SKM-1 (cell line): ENCODE measurements at regions not wholly inside any gene's neighbourhood (a gene's known extent, or its start where the extent isn't known, plus 50 kb on each side); places are given as distances from the start of the nearest gene placed in this dataset.

Experiments used
- DNase-seq: peaks from one replicate; lab custom pipeline; 2025; ENCODE audit not compliant: unreplicated experiment; lab: John Stamatoyannopoulos, UW

DNA sequence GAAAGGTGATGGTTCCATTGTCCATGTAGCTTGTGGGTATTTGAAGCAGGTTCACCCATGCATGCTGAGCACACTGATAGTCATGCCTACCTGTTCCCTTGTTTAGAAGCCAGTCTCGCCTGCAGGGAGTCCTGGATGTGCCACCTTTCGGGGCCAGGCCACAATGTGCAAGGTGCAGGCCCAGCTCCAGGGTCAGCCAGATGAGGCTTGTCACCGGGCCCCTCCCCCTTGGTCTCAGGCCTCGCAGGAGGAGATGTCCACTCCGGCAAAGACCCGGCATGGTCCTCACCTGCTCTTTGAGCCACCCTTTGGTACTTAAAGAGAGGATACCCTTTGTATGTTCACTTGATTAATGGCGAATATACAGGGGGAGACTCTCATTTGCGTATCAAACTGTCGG is 140.4 kb upstream of the RTL1 start:
- DNase-seq: no peak

GRCh38 chr14:101044741-101045140 is 141.2 kb upstream of the RTL1 start:
- no peak for DNase-seq

DNA sequence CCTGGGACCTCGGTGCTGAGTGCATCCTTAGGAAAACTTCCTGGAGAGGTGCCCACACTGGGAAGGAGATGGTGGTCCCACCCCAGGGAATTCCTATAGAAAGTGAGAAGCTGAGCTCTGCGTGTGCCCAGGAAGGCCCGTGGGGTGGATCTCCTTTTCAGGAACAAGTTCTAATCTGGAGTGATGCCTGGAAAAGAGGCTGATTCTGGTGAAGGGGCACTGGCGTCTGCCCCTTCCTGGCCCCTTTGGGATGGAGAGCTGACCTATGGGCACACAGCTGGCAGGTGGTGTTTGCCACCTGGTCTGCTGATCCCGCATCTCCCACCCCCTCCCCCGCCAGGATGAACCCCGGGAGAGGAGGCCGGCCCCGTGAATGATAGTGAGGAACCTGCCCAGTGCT is 142.0 kb upstream of the RTL1 start:
- no peak for DNase-seq

DNA sequence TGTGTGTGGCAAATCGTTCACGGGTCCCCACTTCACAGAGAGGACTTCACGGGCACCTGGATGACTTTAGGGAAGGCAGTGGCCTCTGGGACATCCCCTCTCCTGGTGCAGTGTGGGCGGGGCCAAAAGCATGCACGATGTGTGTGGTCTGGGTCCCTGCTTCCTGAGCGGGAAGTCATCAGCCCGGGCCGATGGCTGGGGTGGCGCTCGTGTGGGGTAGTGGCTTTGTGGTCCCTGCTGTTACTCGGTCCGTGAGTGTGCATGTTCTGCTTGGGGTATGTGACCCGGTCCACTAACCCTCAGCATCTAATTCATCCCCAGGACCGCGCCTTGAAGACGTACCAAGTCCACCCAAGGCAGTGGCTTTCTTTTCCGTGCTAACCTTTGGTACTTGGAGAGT is 142.5 kb upstream of the RTL1 start:
- no peak for DNase-seq

DNA sequence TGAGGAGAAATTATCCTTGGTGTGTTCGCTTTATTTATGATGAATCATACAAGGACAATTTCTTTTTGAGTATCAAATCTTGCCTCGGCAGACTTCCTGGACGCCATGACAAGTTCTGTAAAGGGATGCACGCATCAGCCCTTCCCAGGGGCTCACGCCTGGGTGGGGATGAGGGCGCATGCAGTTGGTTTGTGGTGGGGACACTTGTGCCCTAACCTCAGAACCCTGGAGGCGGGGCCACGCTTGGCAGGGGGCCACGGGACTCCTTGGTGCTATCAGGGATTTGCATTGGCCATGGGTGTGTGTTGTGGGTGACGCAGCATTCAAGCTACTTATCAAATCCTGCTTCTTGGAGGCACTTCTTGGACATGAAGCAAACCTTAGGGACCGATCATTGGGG is 143.8 kb upstream of the RTL1 start:
- no peak for DNase-seq

DNA sequence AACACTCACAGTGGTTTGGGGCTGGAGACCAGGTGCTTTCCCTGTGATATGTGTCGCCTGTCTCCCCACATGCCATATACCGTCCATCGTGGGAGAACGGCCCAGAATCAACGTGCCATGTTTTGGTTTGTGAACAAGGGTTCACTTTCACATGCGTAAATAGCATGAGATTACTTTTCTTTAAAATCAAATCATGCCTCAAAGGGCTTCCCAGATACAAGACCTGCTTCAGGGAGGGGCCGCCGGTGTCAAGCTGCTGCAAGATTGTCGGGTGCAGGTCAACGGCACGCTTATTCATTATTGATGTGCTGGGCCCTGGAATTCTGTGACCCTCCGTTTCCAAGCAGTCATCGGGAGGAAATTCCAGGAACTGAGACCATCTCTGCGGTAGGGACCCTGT is 145.2 kb upstream of the RTL1 start:
- DNase-seq: no peak

- no peak for DNase-seq
Measured at GRCh38 chr14:101049511-101049910, 146.0 kb upstream of the RTL1 start.

DNA sequence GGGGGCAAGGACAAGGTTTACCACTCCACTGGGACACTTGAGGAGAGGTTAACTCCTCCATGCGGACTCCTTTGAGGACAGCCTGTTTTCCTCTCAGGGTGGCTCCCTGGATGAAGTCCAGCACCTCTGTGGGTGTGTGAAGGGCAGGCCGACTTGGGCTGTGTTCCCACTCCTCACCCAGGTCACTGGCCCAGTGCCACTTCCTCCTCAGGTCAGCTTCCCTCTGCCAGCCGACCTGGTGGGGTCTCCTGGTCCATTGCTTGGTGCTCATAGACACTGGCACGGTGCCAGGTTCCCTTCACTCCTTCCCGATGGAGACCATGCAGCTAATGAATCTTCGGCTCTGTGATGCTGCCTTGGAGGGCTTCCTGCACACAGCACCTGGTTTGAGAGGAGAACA is 146.4 kb upstream of the RTL1 start:
- no peak for DNase-seq

GRCh38 chr14:101050901-101051490 is 147.5 kb upstream of the RTL1 start:
- no peak for DNase-seq

DNA sequence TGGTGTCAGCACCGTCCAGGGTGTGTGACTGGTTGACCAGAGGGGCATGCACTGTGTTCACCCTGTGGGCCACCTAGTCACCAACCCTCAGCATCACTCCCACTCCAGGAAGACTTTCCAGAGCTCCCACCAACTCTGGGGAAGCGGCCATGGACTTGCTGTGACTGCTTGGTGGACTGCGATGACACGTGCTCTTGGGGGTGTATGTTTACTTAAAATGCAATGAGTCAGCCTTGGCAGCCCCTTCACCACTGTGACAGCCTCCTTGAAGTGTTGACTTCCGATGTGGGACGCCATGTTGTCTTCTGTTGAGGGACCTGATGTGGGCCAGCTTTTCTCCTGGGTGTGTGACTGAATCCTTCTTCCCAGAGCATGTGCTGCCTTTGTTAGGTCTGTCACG is 151.1 kb upstream of the RTL1 start:
- no peak for DNase-seq

DNA sequence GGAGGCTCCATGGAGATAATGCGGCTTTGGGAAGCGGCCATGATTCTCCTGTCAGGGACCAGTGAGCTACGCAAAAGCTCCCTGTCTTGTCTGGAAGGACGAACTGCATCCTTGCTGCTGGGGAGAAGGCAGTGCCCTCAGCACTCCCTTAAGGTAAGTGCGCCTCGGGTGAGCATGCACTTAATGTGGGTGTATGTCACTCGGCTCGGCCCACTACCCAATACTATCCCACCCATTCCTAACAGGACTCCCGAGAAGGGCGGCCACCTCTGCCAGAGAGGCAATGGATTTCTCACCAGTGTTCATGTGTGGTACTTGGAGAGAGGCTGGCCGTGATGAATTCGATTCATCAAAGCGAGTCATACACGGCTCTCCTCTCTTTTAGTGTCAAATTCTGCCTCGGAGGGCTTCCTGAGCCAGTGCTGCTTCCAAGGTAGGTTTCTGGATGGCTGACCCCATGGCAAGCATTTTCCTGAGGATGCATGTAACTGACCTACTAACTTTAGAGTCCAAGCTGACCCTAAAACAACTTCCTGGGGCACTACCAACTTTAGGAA is 151.7 kb upstream of the RTL1 start:
- DNase-seq: no peak

DNA sequence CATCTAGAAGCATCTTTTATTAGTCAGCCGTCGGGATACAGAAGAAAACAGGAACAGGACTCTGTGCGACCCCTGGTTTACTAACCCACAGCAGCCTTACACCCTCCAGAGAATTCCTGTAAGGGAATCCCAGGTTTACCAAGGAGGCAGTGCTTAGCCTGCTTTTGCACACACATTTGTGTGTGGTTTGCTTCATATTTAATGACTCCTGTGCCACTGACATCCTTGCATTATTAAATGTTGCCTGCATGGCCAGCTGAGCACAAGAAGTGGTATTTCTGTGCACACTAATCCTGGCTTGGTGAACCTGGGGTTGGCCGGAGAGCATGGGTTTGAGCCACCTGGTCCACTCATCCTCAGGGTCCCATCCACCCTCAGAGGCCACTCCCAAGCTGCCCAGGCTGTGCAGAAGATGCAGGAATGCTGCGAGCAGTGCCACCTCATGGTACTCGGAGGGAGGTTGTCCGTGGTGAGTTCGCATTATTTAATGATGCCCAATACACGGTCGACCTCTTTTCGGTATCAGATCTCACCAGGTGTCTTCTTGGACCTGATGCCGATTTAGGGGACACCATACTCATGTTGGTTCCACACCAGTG is 152.4 kb upstream of the RTL1 start:
- DNase-seq: no peak

DNA sequence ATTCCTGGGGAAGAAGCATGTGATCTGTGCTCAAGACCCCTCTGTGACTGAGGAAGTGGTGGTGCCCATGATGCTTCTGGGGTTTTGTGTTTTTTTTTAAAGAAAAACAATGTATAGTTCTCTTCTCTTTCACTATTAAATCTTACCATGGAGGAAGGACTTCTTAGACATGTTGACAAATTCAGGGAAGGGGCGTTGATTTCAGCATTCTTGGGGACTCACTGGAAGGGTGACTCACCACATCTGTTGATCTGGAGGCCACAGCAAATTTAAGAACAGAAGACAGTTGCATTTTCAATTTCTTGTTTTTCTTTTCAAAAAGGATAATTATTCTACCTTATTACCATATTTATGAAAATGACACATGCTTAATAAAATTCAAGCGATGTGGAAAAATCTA is 152.9 kb upstream of the RTL1 start:
- no peak for DNase-seq

DNA sequence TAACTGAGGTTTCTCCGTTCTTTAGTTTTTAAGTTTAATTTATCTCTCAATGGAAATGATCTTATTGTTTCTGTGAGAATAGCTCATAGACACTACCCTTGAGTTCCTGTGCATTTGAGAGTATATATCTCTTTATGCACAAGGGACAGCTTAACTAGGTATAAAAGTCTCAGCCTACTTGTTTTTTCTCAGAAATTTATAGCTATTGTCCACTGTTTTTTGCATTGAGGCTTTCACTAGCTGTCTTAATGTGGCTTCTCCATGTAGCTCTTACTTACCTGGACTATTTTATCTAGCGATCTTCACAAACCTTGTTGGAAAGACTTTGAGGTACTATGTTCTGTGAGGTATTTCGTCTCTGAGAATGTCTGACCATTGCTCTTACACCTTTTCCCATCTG is 153.9 kb upstream of the RTL1 start:
- no peak for DNase-seq

DNA sequence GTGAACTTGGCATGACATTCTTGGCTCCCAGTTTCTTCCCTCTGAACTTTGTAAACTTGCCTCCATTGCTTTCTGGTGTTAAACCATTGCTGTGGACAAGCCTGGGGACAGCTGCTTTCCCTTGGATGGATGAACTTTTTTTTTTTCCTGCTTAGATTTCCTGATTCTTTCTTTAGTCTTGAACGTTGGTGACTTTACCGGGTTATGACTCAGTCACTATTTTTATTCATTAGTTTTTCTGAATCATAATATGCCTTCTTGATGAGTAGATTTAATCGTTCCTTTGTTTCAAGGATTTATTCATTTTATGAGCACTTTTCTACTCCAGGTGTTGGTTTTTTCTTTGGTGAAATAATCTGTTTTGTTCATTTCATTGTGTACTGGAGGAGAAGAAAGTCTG is 155.0 kb upstream of the RTL1 start:
- DNase-seq: no peak

- no peak for DNase-seq
Measured at GRCh38 chr14:101060171-101060601, 156.7 kb upstream of the RTL1 start.

- no peak for DNase-seq
Measured at GRCh38 chr14:101061411-101062064, 158.0 kb upstream of the RTL1 start.

GRCh38 chr14:101062065-101062450 is 158.5 kb upstream of the RTL1 start:
- no peak for DNase-seq

DNA sequence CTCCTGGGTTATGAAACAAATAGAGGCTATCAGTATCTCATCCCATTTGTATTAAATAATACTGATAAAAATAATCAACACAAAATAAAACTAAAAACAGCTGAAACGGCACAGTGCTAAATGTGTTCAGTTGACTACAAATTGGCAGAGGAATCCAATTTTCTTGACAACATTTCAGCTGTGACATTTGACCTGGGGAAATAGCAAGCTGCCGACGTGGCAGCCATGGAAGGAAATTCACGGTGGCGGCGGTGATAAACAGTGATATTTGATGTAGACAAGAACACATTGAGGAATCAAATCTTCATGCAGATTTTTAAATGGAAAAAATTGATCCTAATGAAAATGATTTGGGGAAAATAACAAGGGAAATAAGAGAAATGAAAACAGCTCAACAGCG is 159.1 kb upstream of the RTL1 start:
- no peak for DNase-seq

GRCh38 chr14:101063121-101063520 is 159.6 kb upstream of the RTL1 start:
- DNase-seq: no peak

DNA sequence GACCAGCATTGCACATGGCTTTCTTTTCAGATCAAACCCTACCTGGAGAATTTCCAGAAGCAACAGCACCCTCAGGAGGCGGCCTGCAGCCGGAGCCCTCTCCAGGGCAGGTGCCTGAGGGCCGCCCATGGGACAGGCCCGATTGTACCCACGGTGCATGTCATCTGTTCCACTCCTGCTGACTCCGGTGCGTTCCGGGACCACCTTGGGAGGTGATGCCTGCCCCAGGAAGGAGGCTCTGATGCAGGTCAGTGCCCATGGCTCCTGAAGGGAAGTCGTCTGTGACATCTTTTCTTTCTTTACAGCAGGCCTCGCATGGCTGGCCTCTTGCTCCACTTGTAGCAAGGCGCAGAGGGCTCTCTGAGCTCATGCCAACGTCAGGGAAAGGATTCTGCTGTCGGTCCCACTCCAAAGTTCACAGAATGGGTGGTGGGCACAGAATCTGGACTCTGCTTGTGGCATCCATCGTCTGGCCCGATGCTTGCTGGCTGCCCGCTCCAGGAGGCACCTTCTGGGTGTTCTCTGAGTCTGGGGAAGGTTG is 160.7 kb upstream of the RTL1 start:
- no peak for DNase-seq

- no peak for DNase-seq
Measured at GRCh38 chr14:101064718-101065117, 161.2 kb upstream of the RTL1 start.
